RWPE1 (cell line): ENCODE measurements at regions not wholly inside any gene's neighbourhood (a gene's known extent, or its start where the extent isn't known, plus 50 kb on each side); places are given as distances from the start of the nearest gene placed in this dataset.

Experiments used
- CTCF ChIA-PET: fragments of 350-600 bp; sonication (Branson Sonifier 250); formaldehyde crosslinking; extraction: SDS; loops from one replicate; lab custom pipeline; 2021; lab: Yijun Ruan, JAX
- POLR2A ChIA-PET: fragments of 400-600 bp; formaldehyde crosslinking; extraction: SDS; loops from one replicate; lab custom pipeline; 2020; ENCODE audit warnings: antibody characterized with exemption; ENCODE audit not compliant: low non-redundant PET; lab: Yijun Ruan, JAX
- DNase-seq: peaks from one replicate; pipeline ENCODE4 v3.0.0; 2012; ENCODE audit warnings: low spot score
- H3K27ac ChIP-seq: fragments of 450-650 bp; 2 replicates; pipeline ENCODE4 v1.5.1; 2017
- CTCF ChIP-seq: fragments of 450-650 bp; conservative IDR thresholded peaks from 2 replicates; pipeline ENCODE4 v1.5.1; 2017; ENCODE audit warnings: low read depth, mild to moderate bottlenecking

- POLR2A ChIA-PET = no interaction called here
- CTCF ChIA-PET = no interaction called here
- no peak for TF ChIP-seq CTCF
- H3K27ac ChIP-seq = no peak overlapping the region
- no peak for DNase-seq
Observed at GRCh38 chr13:80555796-80556678, 215.1 kb upstream of the SPRY2 start.

- no peak for TF ChIP-seq CTCF
- ChIA-PET CTCF (interaction anchor here (0.5 kb wide), 1 partner anchor 205 kb away, joined by 3 read pairs; no protein-coding TSS in a partner anchor), POLR2A (no interaction called here)
- DNase-seq = no peak
- no peak overlapping the region for H3K27ac ChIP-seq
Observed at GRCh38 chr13:80552851-80553440, 212.0 kb upstream of the SPRY2 start.

- POLR2A ChIA-PET = no interaction called here
- CTCF ChIA-PET = interaction anchor here (0.5 to 0.6 kb wide), 2 partner anchors 204 to 937 kb away, joined by 3 read pairs; no protein-coding TSS in a partner anchor
- TF ChIP-seq CTCF = no peak
- no peak overlapping the region for H3K27ac ChIP-seq
- DNase-seq = no peak
Observed at GRCh38 chr13:80551650-80552497, 210.9 kb upstream of the SPRY2 start.

GRCh38 chr13:80550971-80551441, 210.1 kb upstream of the SPRY2 start:
- POLR2A ChIA-PET = no interaction called here
- no peak for TF ChIP-seq CTCF
- no peak for DNase-seq
- no peak overlapping the region for H3K27ac ChIP-seq
- CTCF ChIA-PET = no interaction called here

- TF ChIP-seq CTCF = no peak
- no peak for DNase-seq
- CTCF ChIA-PET = no interaction called here
- POLR2A ChIA-PET = no interaction called here
- H3K27ac ChIP-seq = no peak overlapping the region
Observed at GRCh38 chr13:80548915-80549314, 208.0 kb upstream of the SPRY2 start.
